Sigmoid colon (tissue), 4 donors: ENCODE measurements at regions not wholly inside any gene's neighbourhood (a gene's known extent, or its start where the extent isn't known, plus 50 kb on each side); places are given as distances from the start of the nearest gene placed in this dataset.

Experiments
- CTCF ChIP-seq, 4 experiments: fragments of 450-650 bp in 3 of 4; fragments of 200-600 bp in 1 of 4; IDR thresholded peaks; one replicate each; pipeline ENCODE4 v1.5.1; 2016 to 2019; ENCODE audit warnings: antibody characterized with exemption in 4 of 4, mild to moderate bottlenecking in 3 of 4, moderate library complexity in 2 of 4
- POLR2A ChIP-seq, 2 donors: fragments of 450-650 bp; IDR thresholded peaks; one replicate each; pipeline ENCODE4 v1.6.1; 2016; ENCODE audit warnings: antibody characterized with exemption in 2 of 2, mild to moderate bottlenecking in 2 of 2, moderate library complexity in 2 of 2
- POLR2AphosphoS5 ChIP-seq, 4 donors: sonication (generic); formaldehyde crosslinking; IDR thresholded peaks; one replicate each; pipeline ENCODE4 v1.6.1; 2017; ENCODE audit warnings: antibody characterized with exemption in 4 of 4

DNA sequence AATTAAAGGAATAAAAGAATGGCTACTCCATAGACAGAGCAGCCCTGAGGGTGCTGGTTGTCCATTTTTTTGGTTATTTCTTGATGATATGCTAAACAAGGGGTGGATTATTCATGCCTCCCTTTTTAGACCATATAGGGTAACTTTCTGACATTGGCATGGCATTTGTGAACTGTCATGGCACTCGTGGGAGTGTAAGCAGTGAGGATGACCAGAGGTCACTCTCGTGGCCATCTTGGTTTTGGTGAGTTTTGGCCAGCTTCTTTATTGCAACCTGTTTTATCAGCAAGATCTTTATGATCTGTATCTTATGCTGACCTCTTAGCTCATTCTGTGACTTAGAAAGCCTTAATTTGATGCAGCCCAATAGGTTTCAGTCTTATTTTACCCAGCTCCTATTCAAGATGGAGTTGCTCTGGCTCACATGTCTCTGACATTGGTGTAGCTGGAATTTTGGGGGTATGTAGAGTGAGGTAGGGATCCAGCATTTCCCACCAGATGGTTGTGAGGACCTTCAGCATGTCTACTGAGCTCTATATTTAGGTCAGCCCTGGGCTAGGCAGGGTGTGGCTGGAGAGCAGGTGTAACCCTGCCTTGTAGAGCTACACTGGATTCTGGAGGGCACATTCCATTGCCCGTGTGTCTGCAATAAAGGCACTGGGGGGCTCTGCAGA lies 103.5 kb upstream of the SLC38A2 start:
- no peak for TF ChIP-seq CTCF (IDR thresholded peaks at IDR 0.05)
- no peak for TF ChIP-seq POLR2A (IDR thresholded peaks at IDR 0.05)
- TF ChIP-seq POLR2AphosphoS5 (IDR thresholded peaks at IDR 0.05), result no peak
